ENCODE measurements at regions not wholly inside any gene's neighbourhood (a gene's known extent, or its start where the extent isn't known, plus 50 kb on each side); places are given as distances from the start of the nearest gene placed in this dataset.
A peak's percentile ranks its signal among the peaks of the same experiment; 100 is the strongest.

DNA sequence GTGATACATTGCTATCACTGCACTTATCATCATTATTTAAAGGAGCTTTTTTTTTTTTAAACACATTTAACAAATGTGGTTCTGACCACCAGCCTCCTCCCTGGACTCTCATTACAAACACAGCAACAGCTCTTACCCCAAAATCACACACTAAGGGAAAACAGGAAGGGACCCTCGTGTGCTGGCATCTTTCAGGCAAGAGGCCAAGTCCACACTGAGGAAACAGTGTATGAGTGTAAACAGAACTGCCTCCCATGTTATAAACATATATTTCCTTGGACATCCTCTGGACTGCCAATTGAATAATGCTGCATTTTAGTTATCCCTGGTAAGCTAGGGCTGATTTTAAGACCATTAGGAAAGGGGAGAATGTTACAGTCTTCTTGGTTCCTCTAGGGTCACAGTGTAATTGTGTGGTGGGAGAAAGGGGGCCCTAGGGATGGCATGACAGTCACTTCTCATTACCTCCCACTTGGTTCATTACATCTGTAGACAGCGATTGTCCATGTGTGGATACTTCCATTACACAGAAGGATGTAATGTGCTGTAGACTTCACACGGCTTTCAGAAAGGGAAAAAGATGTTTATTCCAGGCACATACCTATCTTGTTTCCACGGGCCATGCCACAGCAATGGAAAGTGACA lies 244.6 kb upstream of the TET2 start:
- no peak for DNase-seq

DNA sequence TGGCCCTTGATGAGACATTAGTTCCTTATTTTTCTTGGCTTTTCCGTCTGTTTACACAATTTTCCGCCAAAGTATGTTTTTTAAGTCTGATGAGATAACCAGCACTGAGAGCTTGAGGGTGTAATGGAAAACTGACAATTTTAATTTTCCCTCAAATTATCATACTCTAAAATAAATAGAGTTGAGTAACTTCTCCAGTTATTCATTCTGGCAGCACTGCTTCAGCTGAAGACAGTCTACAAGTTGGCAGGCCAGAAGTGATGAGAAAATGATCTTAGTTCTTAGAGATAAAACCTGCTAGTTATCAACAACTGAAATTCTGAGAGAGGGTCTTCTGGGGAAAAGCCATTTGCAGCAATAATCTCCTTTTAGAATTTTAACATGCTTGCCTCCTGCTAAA lies 241.6 kb upstream of the TET2 start:
- no peak for DNase-seq

DNA sequence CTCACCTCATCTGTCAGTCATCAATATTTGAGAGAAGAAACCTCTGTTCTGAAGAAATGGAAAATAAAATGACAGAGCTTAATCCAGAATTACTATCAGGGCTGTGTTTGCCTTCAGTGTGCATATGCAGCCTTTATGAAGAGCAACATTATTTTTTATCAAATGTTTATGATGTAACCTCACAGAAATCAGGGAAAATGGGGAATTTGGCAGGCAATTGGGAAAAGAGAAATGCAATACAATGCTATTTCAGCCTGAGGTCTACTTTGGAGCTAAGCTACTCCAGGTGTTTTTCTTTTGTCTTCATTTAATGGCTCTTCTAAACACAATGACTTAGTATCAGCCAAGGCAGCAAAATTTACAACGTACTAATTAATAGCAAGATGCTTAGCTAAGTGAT lies 241.1 kb upstream of the TET2 start:
- DNase-seq: no peak

DNA sequence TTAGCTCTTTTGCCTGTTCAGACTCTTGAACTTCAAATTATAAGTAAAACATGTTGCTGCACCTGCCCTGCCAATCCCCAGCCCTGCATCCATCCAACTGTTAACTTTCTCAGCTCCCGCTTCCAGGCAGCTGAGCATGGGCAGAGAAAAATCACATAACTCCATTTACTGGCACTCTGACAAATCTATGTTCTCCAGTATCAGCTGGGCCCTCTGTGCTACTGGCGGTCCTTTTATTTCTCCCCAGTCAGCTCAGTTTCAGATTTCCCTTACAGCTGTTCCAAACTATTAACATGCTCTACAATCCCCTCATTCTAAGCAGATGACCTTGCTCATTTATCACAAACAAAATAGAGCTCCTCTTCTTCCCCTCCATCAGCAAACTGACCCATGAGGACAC lies 240.4 kb upstream of the TET2 start:
- peak; percentile 72 for DNase-seq

DNA sequence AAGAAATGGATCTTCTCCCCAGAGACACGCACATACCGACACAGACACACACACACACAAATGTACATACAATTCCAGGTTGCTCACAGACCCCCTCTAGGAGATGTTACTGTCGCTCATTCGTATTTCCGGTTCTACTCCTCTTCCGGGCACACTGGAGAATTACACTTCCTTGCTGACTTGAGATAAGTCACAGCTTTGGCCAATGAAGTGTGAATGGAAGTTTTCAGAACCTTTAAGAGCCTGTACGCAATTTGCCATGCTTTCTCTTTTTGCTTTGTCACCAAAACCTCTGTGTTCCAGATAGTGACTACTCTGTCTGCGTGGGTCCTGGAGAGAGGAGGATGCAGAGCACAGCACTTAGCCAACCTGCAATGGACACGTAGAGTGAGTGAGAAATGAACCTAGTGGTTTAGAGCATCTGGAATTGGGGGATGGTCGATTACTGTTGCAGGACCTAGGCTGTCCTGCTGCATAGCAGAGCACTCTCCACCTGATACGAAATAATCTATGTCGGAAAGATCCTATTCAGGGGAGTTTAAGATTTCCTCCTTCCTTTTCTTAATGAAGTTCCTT lies 239.5 kb upstream of the TET2 start:
- no peak for DNase-seq

DNA sequence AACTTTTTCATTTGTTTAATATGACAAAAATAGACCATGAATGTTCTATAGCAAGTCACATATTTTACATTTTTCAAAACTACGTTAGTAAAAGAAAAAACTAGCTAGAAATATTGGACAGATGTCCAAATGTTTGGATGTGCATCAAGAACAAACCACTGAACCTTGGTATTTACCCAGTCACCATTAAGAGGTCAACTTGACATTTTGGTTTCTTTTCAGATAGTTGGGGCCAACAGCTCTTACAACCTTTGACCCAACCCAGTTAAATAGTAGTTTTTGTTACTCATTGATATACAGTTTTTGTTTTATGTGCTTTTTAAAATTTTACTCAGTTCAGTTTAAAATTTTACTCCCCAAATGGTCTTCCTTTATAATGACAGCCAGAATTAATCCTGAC lies 238.7 kb upstream of the TET2 start:
- DNase-seq: no peak

DNA sequence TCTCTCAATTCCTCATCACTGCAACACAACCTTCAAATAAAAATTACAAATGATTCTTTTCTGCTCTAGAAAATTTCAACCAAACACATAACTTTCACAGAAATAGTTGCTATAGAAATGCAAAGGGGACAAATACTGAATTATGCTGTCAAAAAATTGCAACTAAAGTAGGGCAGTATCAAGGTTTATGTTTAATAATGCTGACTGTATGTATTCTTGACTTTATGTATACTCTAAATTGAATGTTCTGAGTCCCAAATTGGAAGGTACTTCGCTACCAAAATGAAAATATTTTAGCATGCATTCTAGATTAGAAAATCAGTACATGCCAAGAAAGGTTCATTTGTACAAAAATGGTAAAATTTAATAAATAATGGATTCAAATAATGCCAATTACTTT lies 237.3 kb upstream of the TET2 start:
- no peak for DNase-seq

DNA sequence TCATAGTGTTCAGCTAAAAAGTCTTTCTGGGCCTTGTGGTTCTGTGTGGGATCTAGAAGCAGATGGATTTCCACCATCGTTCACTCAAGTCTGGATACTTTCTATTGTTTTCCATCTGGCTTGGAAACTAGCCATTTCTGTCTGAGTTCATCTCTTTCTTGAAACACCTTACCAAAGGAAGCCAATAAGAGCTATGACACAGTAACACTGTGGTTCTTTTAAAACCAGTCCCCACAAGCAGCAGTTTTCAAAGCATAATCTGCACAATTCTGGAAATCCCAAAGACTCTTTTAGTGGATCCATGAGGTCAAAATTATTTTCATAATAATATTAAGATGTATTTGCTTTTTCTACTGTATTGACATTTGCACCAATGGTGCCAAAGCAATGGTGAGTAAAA lies 234.2 kb upstream of the TET2 start:
- no peak for DNase-seq

DNA sequence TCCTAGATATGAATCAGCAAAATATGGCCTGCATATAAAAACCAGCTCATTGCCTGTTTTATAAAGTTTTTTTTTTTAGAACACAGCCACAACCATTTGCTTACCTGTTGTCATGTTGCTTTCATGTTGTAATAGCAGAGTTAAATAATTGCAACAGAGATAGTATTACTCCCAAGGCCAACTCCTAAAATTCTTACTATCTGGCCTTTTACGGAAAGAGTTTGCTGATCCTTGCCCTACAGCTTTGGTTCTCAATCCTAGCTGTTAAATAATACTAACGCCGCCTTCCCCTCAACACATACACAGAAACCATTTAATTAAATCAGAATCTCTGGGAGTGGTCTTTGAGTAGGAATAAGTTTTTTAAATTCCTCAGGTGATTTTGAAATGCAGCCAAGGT lies 231.3 kb upstream of the TET2 start:
- no peak for DNase-seq

DNA sequence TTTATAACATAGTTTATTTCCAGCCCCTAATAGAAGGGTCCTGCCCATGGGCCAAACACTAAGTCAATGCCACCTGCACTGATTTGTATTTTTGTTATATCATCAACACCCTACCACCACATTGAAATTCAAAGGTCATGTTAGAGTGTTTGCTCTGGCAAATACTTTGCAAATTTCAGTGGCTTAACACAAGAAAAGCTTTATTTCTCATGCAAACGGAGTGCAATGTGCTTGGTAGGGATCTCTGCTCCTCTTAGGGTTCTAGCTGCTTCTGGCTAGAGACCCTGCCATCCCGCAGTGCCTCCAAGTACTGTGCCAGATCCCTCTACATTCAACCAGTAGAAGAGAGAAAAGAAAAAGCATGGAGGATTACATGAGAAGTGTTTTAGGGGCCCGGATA lies 230.8 kb upstream of the TET2 start:
- no peak for DNase-seq

DNA sequence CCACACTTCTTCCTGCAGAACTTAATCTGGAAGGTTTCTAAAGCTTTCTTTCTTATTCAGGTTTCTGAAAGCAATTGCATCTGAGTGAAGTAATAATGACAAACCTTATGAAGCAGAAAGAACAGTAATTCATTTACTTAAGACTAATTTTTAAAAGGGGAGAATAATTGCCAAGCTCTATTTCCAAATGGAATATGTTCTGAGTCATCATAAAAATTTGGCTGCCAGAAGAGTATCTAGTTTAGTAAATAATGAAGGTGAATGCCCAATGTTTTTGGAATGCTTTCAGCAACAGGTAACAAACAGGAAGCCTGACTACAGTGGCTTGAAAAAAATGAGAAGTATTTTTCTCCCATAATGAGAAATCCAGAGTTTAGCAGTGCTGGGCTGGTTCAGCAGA lies 227.3 kb upstream of the TET2 start:
- DNase-seq: no peak

DNA sequence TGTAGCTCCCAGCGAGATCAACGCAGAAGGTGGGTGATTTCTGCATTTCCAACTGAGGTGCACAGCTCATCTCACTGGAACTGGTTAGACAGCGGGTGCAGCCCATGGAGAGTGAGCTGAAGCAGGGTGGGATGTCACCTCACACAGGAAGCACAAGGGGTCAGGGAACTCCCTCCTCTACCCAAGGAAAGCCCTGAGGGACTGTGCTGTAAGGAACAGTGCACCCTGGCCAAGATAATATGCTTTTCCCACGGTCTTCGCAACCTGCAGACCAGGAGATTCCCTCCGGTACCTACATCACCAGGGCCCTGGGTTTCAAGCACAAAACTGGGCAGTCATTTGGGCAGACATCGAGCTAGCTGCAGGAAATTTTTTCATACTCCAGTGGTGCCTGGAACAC lies 216.4 kb upstream of the TET2 start:
- DNase-seq: no peak

DNA sequence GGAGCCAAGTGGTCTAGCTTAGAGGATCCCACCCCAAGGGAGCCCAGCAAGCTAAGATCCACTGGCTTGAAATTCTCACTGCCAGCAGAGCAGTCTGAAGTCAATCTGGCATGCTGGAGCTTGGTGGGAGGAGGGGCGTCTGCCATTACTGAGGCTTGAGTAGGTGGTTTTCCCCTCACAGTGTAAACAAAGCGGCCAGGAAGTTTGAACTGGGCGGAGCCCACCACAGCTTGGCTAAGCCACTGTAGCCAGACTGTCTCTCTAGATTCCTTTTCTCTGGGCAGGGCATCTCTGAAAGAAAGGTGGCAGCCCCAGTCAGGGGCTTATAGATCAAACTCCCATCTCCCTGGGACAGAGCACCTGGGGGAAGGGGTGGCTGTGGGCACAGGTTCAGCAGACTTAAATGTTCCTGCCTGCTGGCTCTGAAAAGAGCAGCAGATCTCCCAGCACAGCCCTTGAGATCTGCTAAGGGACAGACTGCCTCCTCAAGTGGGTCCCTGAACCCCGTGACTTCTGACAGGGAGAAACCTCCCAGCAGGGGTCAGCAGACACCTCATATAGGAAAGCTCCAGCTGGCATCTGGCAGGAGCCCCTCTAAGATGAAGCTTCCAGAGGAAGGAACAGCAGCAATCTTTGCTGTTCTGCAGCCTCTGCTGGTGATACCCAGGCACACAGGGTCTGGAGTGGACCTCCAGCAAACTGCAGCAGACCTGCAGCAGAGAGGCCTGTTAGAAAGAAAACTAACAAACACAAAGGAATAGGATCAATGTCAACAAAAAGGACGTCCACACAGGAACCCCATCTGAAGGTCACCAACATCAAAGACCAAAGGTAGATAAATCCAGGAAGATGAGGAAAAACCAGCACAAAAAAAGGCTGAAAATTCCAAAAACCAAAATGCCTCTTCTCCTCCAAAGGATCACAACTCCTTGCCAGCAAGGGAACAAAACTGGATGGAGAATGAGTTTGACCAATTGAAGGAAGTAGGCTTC lies 215.6 kb upstream of the TET2 start:
- DNase-seq: peak; percentile 30

DNA sequence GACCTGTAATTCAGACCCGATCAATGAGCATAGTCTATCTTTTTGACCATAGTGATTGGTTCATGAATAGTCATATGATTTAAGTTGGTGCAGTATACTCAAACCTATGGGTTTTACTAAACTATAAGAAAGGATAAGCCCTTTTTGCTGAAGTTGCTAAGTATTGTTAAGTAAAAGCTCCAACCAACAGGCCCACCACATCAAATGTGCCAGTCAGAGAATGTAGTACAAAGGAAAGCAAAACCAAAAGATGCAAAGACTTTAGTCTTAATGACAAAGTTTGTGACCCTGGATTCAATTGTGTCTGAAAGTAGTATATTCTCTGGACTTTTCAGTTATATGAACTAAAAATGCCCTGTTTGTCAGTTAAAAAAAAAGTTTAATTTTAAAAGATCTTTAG lies 208.1 kb upstream of the TET2 start:
- DNase-seq: no peak

DNA sequence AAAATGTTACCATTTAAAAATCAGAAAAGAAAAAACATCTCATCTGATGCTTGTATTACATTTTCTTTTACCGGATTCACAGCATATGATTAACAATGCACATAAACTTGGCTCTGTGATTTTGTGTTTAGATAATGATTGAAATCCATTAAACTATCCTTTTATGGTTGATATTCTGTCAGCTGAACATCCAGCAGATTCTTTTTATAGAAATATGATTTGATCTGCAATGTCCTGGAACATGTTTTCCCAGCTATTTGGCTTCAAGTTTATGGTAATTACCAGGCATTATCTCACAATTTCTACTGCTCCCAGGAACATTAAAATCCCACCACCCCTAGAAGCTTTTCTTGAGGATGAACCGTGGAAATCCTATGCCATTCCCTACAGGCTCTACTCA lies 205.7 kb upstream of the TET2 start:
- no peak for DNase-seq

DNA sequence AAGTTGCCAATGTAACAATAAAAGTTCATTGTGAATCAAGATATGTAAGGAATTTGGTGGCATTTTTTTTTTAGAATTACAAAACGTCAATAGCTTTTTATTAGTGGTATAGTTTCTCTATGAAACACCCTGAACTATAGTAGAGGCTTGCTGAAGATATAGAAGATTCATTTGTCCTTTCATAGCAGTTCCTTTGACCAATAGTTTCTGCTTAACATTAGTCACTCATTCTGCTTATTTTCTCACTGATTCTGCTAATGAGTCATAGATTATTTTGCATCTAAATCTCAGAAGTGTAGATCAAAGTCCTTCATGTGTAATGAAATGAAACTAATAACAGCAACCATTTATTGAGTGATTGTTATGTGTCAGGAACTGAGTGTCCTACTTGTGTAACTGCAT lies 205.0 kb upstream of the TET2 start:
- no peak for DNase-seq

DNA sequence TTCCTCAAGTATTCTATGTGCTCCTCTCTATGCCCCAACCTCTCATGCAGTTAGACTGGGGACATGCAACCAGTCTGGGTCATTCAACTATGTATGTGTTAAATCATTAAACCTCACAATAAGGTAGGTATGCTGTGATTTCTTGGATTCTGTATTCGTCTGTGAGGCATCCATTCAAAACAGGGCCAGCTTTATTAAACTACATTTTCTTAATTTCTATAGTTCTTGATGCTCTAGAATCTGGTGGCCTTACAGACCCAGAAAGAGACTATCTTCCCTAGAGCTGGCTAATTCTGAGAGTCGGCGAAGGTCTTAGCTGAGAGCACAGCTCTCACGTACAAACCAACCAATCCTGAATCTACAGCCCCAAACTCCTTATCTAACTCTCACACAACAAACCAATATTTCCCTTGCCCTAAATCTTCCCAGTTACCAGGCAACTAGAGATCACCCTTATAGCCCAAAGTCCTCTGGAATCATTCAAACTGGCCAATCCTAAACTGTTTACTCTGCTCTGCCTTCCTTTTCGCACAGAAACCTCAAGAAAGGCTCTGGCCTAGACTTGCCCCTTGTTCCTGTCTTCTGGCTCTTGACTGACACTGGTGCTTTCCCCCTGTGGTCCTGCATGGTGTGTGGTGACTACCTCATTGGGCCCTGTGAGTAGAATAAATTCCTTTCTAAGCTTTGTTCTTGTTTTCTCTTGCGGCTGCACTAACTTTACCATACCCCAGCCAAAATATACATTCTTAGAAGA lies 203.5 kb upstream of the TET2 start:
- peak; percentile 21 for DNase-seq

DNA sequence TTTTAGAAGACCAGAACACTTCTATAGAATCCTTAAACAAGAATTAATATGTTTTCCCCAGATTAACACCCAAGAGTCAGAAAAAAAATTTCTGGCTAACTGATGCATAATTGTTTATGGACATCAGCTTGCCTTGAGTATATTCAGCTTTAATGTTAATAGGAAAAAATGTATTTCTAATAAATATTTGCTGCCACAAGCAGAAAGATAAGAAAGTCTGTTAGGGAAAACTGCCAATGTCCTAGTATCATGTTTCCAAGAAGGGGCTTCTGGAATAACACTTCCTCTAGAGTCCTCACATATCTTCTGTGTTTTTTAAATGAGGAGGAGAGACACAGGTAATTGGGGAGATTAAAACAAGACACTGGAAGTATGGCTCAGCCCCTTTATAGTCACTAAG lies 202.1 kb upstream of the TET2 start:
- DNase-seq: no peak

DNA sequence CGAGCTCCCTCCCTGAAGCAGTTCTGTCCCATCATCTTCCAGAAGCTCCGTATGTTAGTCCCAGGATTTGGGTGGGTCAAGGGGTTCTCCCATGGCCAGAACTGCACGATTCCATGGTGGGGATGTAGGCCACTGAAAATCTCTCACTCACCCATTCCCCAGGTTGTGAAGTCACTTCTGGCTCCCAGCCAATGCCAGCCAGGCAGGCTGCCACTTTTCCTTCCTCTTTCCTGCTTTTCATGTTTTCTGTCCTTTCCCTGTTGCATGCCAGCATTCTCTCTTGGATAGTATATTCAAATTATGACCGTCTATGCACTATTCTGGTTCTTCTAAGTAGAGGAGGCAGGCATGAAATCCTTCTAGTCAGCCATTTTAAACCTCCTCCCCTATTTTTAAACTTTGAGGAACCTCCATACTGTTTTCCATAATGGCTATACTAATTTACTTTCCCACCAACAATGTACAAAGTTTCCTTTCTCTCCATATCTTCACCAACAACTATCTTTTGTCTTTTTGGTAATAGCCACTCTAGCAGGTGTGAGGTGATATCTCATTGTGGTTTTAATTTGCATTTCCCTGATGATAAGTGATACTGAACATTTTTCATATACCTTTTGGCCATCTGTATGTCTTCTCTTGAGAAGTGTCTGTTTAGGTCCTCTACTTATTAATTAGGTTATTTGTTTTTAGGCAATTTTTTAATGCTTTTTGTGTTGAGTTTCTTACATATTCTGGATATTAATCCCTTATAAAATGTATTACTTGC lies 182.1 kb upstream of the TET2 start:
- DNase-seq: no peak

DNA sequence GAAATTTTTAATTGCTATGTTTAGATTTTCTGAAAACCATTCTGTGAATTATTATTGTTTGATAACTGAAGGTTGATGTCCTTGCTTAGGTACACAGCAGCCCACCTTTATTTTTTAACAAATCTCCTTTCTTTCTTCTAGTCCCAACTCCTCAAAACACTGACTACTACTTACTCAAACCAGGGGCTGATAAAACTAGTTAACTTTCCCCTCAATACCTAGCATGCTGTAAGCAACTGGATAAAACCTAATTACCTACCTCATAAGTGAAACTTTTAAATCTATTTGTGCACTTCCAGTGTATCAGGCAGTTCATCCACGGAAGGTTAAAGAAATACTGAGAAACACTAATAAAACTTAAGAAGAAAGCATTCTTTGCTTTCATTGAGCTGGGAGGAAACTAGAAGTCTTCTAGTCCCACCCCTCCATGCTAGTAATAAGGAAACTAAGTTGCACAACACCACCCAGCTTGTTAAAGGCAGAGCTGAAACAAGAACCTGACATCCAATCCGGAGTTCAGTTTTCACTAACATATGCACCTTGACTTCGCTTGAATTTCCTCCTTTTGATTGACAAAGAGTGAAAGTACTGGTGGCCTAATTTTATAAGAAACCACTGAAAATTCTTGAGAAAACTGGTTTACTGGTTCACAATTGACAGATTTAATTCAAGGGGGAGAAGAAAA lies 180.2 kb upstream of the TET2 start:
- DNase-seq: no peak

DNA sequence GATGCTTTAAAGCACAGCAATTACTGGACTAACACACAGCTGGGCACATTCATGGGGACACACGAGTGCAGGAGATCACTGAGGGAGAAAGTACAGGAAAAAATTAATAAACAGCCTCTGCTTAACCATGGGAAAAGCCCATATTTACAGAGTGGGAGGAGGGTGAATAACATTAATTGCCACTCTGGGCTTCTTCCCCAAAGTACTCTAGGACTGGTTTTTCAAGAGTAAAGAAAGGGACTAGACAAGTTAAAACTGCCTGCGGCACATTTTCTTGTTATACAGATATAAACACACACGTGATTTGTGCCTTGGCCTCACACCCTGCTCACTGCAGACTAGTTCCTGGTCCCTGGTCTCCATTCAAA lies 179.7 kb upstream of the TET2 start:
- no peak for DNase-seq

Data from right hindlimb (tissue), 1 donor.